Endothelial cell (in vitro differentiated cells): ENCODE measurements at regions not wholly inside any gene's neighbourhood (a gene's known extent, or its start where the extent isn't known, plus 50 kb on each side); places are given as distances from the start of the nearest gene placed in this dataset.

Source experiments
- DNase-seq: peaks from one replicate; pipeline ENCODE4 v3.0.0; 2021; ENCODE audit warnings: low spot score
- H3K27ac Mint-ChIP-seq: one replicate; pipeline ENCODE4 v1.8.0; 2021; ENCODE audit warnings: mixed read lengths, inconsistent platforms; ENCODE audit not compliant: unreplicated experiment
- H3K27me3 Mint-ChIP-seq: one replicate; pipeline ENCODE4 v1.8.0; 2021; ENCODE audit warnings: mild to moderate bottlenecking, moderate library complexity, mixed read lengths, inconsistent platforms; ENCODE audit not compliant: unreplicated experiment
- H3K36me3 Mint-ChIP-seq: one replicate; pipeline ENCODE4 v1.8.0; 2021; ENCODE audit warnings: mild to moderate bottlenecking, low read depth, mixed read lengths, inconsistent platforms; ENCODE audit not compliant: unreplicated experiment
- H3K4me1 Mint-ChIP-seq: one replicate; pipeline ENCODE4 v1.8.0; 2021; ENCODE audit warnings: mild to moderate bottlenecking, mixed read lengths, inconsistent platforms; ENCODE audit not compliant: unreplicated experiment
- H3K4me3 Mint-ChIP-seq: one replicate; pipeline ENCODE4 v1.8.0; 2021; ENCODE audit warnings: mild to moderate bottlenecking, mixed read lengths, inconsistent platforms; ENCODE audit not compliant: unreplicated experiment
- H3K9me3 Mint-ChIP-seq: one replicate; pipeline ENCODE4 v1.8.0; 2021; ENCODE audit warnings: mixed read lengths, inconsistent platforms; ENCODE audit not compliant: unreplicated experiment
- TF ChIP-seq, protein P1 (sequence below): fragments of 200-600 bp; sonication (generic); IDR thresholded peaks from one replicate; pipeline ENCODE4 v1.5.0; 2021; ENCODE audit warnings: antibody characterized with exemption; ENCODE audit not compliant: unreplicated experiment

DNA sequence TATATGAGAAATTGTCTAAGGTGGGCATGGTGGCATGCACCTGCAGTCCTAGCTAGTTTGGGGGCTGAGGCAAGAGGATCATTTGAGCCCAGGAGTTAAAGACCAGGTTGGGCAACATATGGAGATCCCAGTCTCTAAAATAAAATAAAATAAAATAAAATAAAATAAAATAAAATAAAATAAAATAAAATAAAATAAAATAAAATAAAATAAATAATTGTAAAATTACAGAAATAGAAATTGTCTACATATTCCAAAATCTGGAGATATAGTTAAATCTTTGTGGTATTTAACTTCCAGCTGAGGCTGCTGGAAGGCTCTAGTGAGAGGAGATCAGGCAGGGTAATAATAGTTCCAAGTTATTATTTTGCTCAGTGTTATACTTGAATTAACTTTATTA lies 1432.1 kb upstream of the CDH2 start:
- H3K9me3 Mint-ChIP-seq, result peaks cover 12% of the 10 kb centered on the region
- no peaks in the 10 kb centered on the region for H3K27me3 Mint-ChIP-seq
- H3K4me3 Mint-ChIP-seq, result no peak overlapping the region
- H3K36me3 Mint-ChIP-seq, result peaks cover 9% of the 10 kb centered on the region
- no peak for DNase-seq
- no peaks in the 10 kb centered on the region for H3K4me1 Mint-ChIP-seq
- no peak overlapping the region for H3K27ac Mint-ChIP-seq
- TF ChIP-seq, protein P1, sequence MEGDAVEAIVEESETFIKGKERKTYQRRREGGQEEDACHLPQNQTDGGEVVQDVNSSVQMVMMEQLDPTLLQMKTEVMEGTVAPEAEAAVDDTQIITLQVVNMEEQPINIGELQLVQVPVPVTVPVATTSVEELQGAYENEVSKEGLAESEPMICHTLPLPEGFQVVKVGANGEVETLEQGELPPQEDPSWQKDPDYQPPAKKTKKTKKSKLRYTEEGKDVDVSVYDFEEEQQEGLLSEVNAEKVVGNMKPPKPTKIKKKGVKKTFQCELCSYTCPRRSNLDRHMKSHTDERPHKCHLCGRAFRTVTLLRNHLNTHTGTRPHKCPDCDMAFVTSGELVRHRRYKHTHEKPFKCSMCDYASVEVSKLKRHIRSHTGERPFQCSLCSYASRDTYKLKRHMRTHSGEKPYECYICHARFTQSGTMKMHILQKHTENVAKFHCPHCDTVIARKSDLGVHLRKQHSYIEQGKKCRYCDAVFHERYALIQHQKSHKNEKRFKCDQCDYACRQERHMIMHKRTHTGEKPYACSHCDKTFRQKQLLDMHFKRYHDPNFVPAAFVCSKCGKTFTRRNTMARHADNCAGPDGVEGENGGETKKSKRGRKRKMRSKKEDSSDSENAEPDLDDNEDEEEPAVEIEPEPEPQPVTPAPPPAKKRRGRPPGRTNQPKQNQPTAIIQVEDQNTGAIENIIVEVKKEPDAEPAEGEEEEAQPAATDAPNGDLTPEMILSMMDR, result no peak

DNA sequence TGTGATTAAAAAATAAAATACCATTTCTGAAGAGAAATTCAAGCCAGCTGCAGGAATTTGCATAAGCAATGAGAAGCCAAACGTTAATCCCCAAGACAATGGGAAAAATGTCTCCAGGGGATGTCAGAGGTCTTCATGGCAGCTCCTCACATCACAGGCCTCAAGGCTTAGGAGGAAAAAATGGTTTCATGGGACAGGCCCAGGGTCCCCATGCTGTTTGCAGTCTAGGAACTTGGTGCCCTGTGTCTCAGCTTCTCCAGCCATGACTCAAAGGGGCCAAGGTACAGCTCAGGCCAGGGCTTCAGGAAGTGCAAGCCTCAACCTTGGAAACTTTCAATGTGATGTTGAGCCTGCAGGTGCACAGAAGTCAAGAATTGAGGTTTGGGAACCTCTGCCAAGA lies 1428.4 kb upstream of the CDH2 start:
- peaks cover 9% of the 10 kb centered on the region for H3K36me3 Mint-ChIP-seq

DNA sequence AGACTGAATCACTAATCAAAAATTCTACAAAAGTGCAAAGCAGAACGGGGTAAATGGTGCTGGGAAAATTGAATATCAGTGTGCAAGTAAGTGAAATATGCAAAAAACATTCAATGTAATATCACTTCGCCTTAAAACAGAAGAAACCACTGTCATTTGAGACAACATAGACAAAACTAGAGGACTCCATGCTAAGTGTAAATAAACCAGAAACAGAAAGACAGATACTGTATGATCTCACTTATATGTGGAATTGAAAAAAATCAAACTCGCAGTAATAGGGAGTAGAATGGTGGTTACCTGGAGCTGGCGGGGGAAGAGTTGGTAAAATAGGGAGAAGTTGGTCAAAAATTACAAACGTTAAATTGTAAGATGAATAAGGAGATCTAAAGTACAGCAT lies 1420.0 kb upstream of the CDH2 start:
- DNase-seq, result no peak
- no peaks in the 10 kb centered on the region for H3K9me3 Mint-ChIP-seq
- no peaks in the 10 kb centered on the region for H3K36me3 Mint-ChIP-seq
- no peak overlapping the region for H3K4me3 Mint-ChIP-seq
- no peak overlapping the region for H3K27ac Mint-ChIP-seq
- TF ChIP-seq, protein P1, result no peak
- H3K27me3 Mint-ChIP-seq, result no peaks in the 10 kb centered on the region
- H3K4me1 Mint-ChIP-seq, result no peaks in the 10 kb centered on the region

More for the DNA sequence above, 1428.4 kb upstream of the CDH2 start:
- Mint-ChIP-seq H3K4me3 (no peak overlapping the region), H3K4me1 (no peaks in the 10 kb centered on the region), H3K27ac (no peak overlapping the region), H3K9me3 (peaks cover 12% of the 10 kb centered on the region), H3K27me3 (no peaks in the 10 kb centered on the region)
- DNase-seq, result no peak
- TF ChIP-seq, protein P1, result no peak

DNA sequence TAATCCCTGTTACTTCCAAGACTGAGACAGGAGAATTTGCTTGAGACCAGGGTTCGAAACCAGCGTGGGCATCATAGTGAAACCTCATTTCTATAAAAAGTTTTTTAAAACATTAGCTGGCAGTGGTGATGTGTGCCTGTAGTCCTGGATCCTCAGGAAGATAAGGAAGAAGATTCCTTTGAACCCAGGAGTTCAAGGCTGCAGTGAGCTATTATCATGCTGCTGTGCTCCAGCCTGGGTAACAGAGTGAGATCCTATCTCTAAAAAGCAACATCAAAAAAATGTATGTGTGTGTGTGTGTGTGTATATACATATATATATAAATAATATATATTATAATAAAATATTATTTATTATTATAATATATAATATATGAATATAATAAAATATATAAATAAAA lies 1417.6 kb upstream of the CDH2 start:
- Mint-ChIP-seq H3K27ac (no peak overlapping the region), H3K4me3 (no peak overlapping the region)
- no peak for DNase-seq

DNA sequence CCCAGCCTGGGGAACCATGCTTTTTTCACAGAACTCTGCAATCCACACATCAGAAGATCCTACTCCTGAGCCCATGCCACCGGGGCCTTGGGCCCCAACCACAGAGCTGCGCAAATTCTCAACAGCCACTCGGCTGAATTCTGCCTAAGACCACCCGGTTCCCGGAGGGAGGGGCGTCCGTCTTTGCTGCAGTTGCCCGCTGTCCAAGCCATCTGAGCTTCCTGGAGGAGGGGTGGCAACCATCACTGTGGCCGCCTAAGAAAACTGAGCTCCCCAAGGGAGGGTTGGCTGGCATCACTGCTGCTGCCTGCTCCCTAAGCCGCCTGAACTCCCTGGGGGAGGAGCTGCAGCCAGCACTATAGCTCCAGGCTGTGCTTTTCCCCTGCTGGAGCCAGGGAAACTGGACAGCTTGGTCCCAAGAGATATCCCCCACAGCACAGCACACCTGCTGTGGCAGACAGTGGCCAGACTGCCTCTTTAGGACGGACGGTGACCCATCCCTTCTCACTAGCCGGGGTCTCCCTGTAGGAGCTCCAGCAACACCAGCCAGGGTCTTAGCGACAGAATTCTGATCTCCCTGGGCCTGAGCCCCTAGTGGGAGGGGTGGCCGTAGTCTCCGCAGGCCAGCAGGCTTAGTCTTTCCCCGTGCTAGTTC lies 1411.6 kb upstream of the CDH2 start:
- H3K27me3 Mint-ChIP-seq, result no peaks in the 10 kb centered on the region
- H3K27ac Mint-ChIP-seq, result no peak overlapping the region
- H3K9me3 Mint-ChIP-seq, result no peaks in the 10 kb centered on the region
- no peak for DNase-seq
- no peaks in the 10 kb centered on the region for H3K4me1 Mint-ChIP-seq
- TF ChIP-seq, protein P1, result no peak
- H3K36me3 Mint-ChIP-seq, result no peaks in the 10 kb centered on the region
- H3K4me3 Mint-ChIP-seq, result no peak overlapping the region

More for the DNA sequence above, 1417.6 kb upstream of the CDH2 start:
- H3K27me3 Mint-ChIP-seq, result no peaks in the 10 kb centered on the region
- TF ChIP-seq, protein P1, result no peak
- H3K9me3 Mint-ChIP-seq, result no peaks in the 10 kb centered on the region
- no peaks in the 10 kb centered on the region for H3K36me3 Mint-ChIP-seq
- no peaks in the 10 kb centered on the region for H3K4me1 Mint-ChIP-seq
